CD4-positive, CD25-positive, alpha-beta regulatory T cell (primary cell): ENCODE measurements at regions not wholly inside any gene's neighbourhood (a gene's known extent, or its start where the extent isn't known, plus 50 kb on each side); places are given as distances from the start of the nearest gene placed in this dataset.

Experiments used
- ATAC-seq, 2 donors: fragments of 150-1000 bp; cut with Tn5 transposase; one replicate each; pipeline ENCODE4 v1.10.0; 2021; ENCODE audit warnings: low read depth in 2 of 2, moderate number of reproducible peaks in 2 of 2, moderate library complexity in 1 of 2
- DNase-seq, 3 donors: peaks; one replicate each; pipeline versions ENCODE4 v3.0.0 to v3.0.0-alpha.2; 2012 to 2022; ENCODE audit warnings: mixed read lengths in 1 of 3
- H3K27ac ChIP-seq: one replicate; pipeline ENCODE4 v1.7.0; 2013; ENCODE audit warnings: mild to moderate bottlenecking, low read length; ENCODE audit not compliant: insufficient read depth, poor library complexity, severe bottlenecking
- H3K27me3 ChIP-seq: one replicate; pipeline ENCODE4 v1.7.0; 2013; ENCODE audit warnings: low read length; ENCODE audit not compliant: control insufficient read depth, insufficient read depth
- H3K36me3 ChIP-seq: one replicate; pipeline ENCODE4 v1.7.0; 2013; ENCODE audit warnings: mild to moderate bottlenecking, low read length, moderate library complexity; ENCODE audit not compliant: control insufficient read depth, insufficient read depth
- H3K4me1 ChIP-seq: 2 replicates; pipeline ENCODE4 v1.7.0; 2013; ENCODE audit warnings: mild to moderate bottlenecking, low read length; ENCODE audit not compliant: insufficient read depth, control insufficient read depth, poor library complexity, severe bottlenecking
- H3K4me3 ChIP-seq: one replicate; pipeline ENCODE4 v1.7.0; 2013; ENCODE audit warnings: low read depth, mild to moderate bottlenecking, low read length, moderate library complexity
- H3K9me3 ChIP-seq, 2 experiments: 1 replicate in 1 of 2; 2 replicates in 1 of 2; pipeline ENCODE4 v1.7.0; 2013; ENCODE audit warnings: low read length in 2 of 2, mild to moderate bottlenecking in 1 of 2, moderate library complexity in 1 of 2; ENCODE audit not compliant: control insufficient read depth in 2 of 2
- H3K27ac Mint-ChIP-seq, 3 donors: one replicate each; pipeline ENCODE4 v1.8.0; 2020 to 2022; ENCODE audit warnings: mild to moderate bottlenecking in 3 of 3, mixed read lengths in 3 of 3, moderate library complexity in 2 of 3
- H3K27me3 Mint-ChIP-seq: one replicate; pipeline ENCODE4 v1.8.0; 2022; ENCODE audit warnings: mild to moderate bottlenecking, mixed read lengths
- H3K36me3 Mint-ChIP-seq: one replicate; pipeline ENCODE4 v1.8.0; 2020; ENCODE audit warnings: mixed read lengths
- H3K4me1 Mint-ChIP-seq, 4 donors: one replicate each; pipeline ENCODE4 v1.8.0; 2020 to 2022; ENCODE audit warnings: mixed read lengths in 4 of 4, mild to moderate bottlenecking in 1 of 4
- H3K4me3 Mint-ChIP-seq, 4 donors: one replicate each; pipeline ENCODE4 v1.8.0; 2020 to 2022; ENCODE audit warnings: mild to moderate bottlenecking in 4 of 4, mixed read lengths in 4 of 4, moderate library complexity in 3 of 4
- H3K9me3 Mint-ChIP-seq, 7 donors: one replicate each; pipeline ENCODE4 v1.8.0; 2020 to 2022; ENCODE audit warnings: mixed read lengths in 7 of 7, mild to moderate bottlenecking in 3 of 7, moderate library complexity in 2 of 7

DNA sequence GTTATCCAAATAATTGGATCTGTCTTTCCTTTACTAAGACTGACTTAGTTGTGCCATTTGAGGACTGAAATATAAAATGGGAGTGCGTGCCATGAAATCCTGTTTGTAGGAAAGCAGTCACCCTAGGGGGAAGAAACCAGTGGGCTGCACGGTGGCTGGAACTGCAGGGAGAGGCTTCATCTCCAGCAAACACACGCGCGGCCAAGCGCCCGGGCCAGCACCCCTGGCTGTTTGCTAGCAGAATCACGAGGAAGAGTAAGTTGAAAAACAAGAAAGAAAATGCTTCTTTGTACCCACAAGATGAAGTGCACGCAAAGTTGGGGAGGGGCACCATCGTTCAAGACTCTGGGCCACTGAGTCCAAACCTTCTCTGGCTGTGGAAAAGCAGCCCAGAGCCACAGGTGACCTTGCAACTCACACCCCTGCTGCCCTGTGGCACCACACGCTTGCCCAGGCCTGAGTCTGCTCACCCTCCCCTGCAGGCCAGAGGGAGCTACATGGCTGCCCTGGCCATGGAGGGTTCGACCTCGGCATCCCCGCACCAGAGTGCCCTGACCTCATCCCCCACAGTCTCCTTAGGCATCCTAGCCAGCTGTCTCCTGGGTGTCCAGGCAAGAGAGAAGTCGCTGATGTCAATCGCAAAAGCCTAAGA lies 55.2 kb downstream of the IRX2 start:
- Mint-ChIP-seq H3K27me3 (no peaks in the 10 kb centered on the region), H3K36me3 (no peaks in the 10 kb centered on the region), H3K9me3 (peaks cover 0 to 6% (median 2%) of the 10 kb centered on the region in 7 donors), H3K4me1 (no peaks in the 10 kb centered on the region), H3K27ac (no peak overlapping the region), H3K4me3 (no peak overlapping the region)
- no peak overlapping the region for H3K27ac ChIP-seq
- no peaks in the 10 kb centered on the region for H3K4me1 ChIP-seq
- H3K4me3 ChIP-seq, result no peak overlapping the region
- H3K9me3 ChIP-seq, result no peaks in the 10 kb centered on the region
- DNase-seq (no peak), ATAC-seq (no peak)
- H3K27me3 ChIP-seq, result no peaks in the 10 kb centered on the region
- no peaks in the 10 kb centered on the region for H3K36me3 ChIP-seq

DNA sequence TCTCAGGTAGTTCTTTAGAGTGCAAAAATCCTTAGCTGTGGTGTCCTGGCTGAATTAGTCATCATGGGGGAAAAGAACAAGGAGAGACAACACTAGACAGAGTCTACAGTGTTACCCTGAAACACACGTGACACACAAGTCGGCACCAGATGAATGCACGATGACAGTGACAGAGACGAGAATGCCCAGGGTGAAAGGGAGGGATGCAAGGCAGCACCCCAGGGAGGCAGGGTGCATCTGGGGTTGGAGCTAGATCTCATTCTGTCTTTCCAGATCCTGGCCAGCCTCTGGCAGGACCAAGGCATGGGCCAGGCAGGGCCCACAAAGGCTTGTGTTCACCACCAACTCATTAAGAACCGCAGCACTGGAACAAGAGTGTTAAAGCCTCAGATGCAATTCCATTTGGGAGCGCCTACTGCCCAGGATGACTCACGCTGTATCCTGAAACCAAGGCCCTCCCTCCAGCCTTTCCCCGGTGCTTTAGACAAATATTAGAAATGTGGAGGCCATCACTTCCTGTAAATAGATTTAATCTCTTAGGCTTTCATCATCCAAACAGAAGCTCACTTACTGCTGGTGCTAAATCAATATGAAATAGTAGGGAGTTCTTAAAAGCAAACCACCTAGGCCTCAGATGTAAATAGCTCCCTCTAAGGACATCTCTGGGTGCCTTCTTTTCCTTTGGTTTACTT lies 56.1 kb downstream of the IRX2 start:
- Mint-ChIP-seq H3K4me1 (no peaks in the 10 kb centered on the region), H3K27ac (peak overlapping the region in 1 of 3 donors; percentile 91), H3K36me3 (no peaks in the 10 kb centered on the region), H3K27me3 (no peaks in the 10 kb centered on the region), H3K9me3 (peaks cover 0 to 6% (median 2%) of the 10 kb centered on the region in 7 donors), H3K4me3 (peak overlapping the region in 1 of 4 donors; percentile 22)
- no peaks in the 10 kb centered on the region for H3K27me3 ChIP-seq
- H3K9me3 ChIP-seq, result no peaks in the 10 kb centered on the region
- no peak overlapping the region for H3K27ac ChIP-seq
- ATAC-seq (no peak), DNase-seq (no peak)
- no peaks in the 10 kb centered on the region for H3K36me3 ChIP-seq
- no peaks in the 10 kb centered on the region for H3K4me1 ChIP-seq
- H3K4me3 ChIP-seq, result no peak overlapping the region

DNA sequence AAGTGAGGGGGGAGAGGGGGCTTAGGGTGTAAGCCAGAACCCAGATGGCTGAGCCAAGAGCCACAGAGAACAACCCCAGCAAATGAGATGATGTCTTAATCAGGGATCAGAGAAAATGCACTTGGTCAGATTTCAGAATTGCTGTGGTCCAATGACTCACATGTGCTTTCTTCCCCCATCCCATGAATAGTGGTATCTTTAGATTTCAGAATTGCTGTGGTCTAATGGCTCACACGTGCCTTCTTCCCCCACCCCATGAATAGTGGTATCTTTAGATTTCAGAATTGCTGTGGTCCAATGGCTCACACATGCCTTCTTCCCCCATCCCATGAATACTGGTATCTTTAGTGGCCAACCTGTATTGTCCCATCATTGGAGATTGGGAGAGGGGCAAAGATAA lies 59.9 kb downstream of the IRX2 start:
- Mint-ChIP-seq H3K27me3 (no peaks in the 10 kb centered on the region), H3K36me3 (no peaks in the 10 kb centered on the region), H3K27ac (no peak overlapping the region), H3K4me3 (no peak overlapping the region), H3K4me1 (no peaks in the 10 kb centered on the region), H3K9me3 (peaks cover 0 to 4% (median 2%) of the 10 kb centered on the region in 7 donors)
- Histone ChIP-seq H3K4me1 (no peaks in the 10 kb centered on the region), H3K27ac (no peak overlapping the region), H3K27me3 (no peaks in the 10 kb centered on the region), H3K36me3 (no peaks in the 10 kb centered on the region), H3K9me3 (no peaks in the 10 kb centered on the region), H3K4me3 (no peak overlapping the region)
- ATAC-seq (no peak), DNase-seq (no peak)

DNA sequence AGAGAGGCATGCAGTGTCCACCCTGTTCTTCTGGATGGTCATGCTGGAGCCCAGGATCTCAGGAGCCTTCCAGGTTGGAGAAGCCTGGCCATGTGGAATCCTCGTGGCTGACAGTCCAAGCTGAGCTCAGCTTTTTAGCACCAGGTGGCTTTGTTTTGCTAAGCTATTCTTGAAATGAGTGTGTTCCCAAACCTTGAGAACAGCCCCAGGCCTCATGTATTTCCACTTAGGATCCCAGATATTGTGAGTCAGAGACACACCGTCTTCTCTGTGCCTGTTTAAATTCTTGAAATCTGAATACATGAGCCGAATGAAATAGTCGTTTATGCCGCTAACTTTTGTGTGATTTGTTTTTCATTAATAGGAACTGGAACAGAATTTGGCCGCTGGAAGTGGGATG lies 61.2 kb downstream of the IRX2 start:
- Mint-ChIP-seq H3K4me1 (no peaks in the 10 kb centered on the region), H3K36me3 (no peaks in the 10 kb centered on the region)
- no peak for DNase-seq

DNA sequence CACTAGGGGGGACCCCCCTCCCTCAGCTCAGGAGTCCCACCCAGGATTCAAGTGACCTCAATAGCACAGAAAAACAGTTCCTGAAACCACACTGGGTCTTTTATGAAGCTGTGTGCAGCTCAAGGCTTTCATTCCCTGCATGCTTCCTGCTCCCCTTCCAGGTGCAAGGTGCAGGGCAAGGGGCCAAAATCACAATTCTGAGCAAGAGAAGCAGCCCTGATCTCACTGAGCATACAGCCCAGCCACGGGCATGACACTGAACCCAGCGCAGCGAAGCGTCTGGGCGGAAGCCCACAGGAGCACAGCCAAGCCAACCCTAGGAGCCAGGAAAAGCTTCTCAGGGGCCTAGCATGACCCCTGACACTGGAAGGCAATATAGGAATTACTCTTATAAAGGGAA lies 62.9 kb downstream of the IRX2 start:
- Mint-ChIP-seq H3K4me3 (no peak overlapping the region), H3K27me3 (peaks cover 4% of the 10 kb centered on the region), H3K4me1 (no peaks in the 10 kb centered on the region), H3K36me3 (no peaks in the 10 kb centered on the region), H3K27ac (no peak overlapping the region), H3K9me3 (peaks cover 0 to 9% (median 3%) of the 10 kb centered on the region in 7 donors)
- Histone ChIP-seq H3K27ac (no peak overlapping the region), H3K4me1 (no peaks in the 10 kb centered on the region), H3K36me3 (no peaks in the 10 kb centered on the region), H3K4me3 (no peak overlapping the region), H3K27me3 (no peaks in the 10 kb centered on the region), H3K9me3 (no peaks in the 10 kb centered on the region)
- ATAC-seq (no peak), DNase-seq (no peak)

More for the DNA sequence above, 61.2 kb downstream of the IRX2 start:
- Histone ChIP-seq H3K4me1 (no peaks in the 10 kb centered on the region), H3K4me3 (no peak overlapping the region), H3K27me3 (no peaks in the 10 kb centered on the region), H3K9me3 (no peaks in the 10 kb centered on the region), H3K27ac (no peak overlapping the region), H3K36me3 (no peaks in the 10 kb centered on the region)
- ATAC-seq, result no peak
- H3K27ac Mint-ChIP-seq, result no peak overlapping the region
- no peak overlapping the region for H3K4me3 Mint-ChIP-seq
- no peaks in the 10 kb centered on the region for H3K27me3 Mint-ChIP-seq
- peaks cover 0 to 9% (median 3%) of the 10 kb centered on the region in 7 donors for H3K9me3 Mint-ChIP-seq

DNA sequence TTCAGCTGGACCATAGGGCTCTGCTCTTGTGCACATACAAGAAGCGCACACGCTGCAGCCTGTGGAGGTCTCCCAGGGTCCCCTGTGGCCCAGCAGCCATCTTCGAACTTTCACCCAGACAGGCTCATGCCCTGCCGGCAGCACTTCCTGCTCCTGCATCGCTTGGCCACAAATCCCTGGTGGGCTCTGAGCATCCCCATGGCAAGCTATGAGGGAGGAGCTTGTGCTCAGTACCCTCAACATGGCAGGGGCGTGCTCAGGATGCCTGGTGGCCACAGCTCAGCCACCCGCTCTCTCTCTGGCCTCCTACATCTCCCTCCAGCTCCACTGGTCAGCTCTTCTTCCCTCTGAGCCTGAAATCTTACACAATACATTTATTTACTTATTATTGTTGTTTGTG lies 63.7 kb downstream of the IRX2 start:
- no peaks in the 10 kb centered on the region for H3K9me3 ChIP-seq
- no peaks in the 10 kb centered on the region for H3K27me3 ChIP-seq
- H3K4me1 Mint-ChIP-seq, result no peaks in the 10 kb centered on the region
- no peaks in the 10 kb centered on the region for H3K36me3 ChIP-seq
- no peaks in the 10 kb centered on the region for H3K36me3 Mint-ChIP-seq
- H3K27ac ChIP-seq, result no peak overlapping the region
- H3K9me3 Mint-ChIP-seq, result peaks cover 0 to 10% (median 4%) of the 10 kb centered on the region in 7 donors
- no peaks in the 10 kb centered on the region for H3K4me1 ChIP-seq
- no peak for ATAC-seq
- H3K27ac Mint-ChIP-seq, result no peak overlapping the region
- no peak overlapping the region for H3K4me3 ChIP-seq
- H3K27me3 Mint-ChIP-seq, result peaks cover 4% of the 10 kb centered on the region
- DNase-seq, result no peak
- no peak overlapping the region for H3K4me3 Mint-ChIP-seq

DNA sequence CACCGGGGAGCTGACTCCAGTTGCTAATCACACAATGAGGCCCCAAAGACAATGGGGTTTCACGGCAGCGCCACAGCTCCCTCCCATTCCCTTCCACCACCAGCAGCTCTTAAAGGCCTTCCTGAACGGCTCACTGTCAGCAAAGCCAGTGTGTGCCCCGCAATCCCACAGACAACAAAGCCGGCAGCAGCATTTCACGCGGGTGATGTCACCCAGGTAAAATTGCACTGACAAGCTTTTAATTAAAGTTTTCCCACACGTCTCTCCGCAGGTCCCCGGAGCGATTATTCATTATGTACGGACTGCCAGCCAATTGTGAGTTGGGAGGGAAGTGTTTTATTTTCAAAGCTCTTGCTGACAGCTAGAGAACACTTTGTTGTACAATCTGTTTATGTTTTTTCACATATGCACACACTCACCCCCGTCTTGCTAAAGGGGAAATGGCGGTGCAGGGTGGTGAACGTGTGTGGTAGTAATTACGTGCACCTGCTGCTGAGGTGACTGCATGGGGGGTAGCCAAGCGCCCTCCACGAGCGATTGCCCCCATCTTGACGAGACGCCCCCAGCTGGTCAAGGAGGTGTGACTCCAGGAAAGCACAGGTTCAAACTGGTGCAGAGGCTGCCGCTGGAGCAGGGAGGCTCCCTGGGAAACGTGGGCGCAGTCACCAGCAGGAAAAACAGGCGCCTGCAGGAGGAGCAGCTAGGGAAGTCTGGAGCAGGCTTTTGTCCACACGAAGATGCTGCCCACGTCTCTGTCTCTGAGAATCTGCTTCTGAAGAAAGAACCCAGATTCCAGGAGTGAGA lies 65.0 kb downstream of the IRX2 start:
- no peak overlapping the region for H3K27ac ChIP-seq
- DNase-seq, result no peak
- no peaks in the 10 kb centered on the region for H3K36me3 Mint-ChIP-seq
- H3K36me3 ChIP-seq, result no peaks in the 10 kb centered on the region
- no peak overlapping the region for H3K4me3 Mint-ChIP-seq
- peaks cover 4% of the 10 kb centered on the region for H3K27me3 Mint-ChIP-seq
- no peaks in the 10 kb centered on the region for H3K4me1 ChIP-seq
- no peak overlapping the region for H3K27ac Mint-ChIP-seq
- no peaks in the 10 kb centered on the region for H3K4me1 Mint-ChIP-seq
- no peak overlapping the region for H3K4me3 ChIP-seq
- no peaks in the 10 kb centered on the region for H3K27me3 ChIP-seq
- peaks cover 0 to 12% (median 2%) of the 10 kb centered on the region in 7 donors for H3K9me3 Mint-ChIP-seq
- no peak for ATAC-seq
- no peaks in the 10 kb centered on the region for H3K9me3 ChIP-seq
